Astrocyte (in vitro differentiated cells and primary cell): ENCODE measurements at regions not wholly inside any gene's neighbourhood (a gene's known extent, or its start where the extent isn't known, plus 50 kb on each side); places are given as distances from the start of the nearest gene placed in this dataset.

Experiments used
- DNase-seq: peaks from one replicate; pipeline ENCODE4 v3.0.0-alpha.2; 2010; ENCODE audit warnings: low read depth
- FAIRE-seq: peaks from 2 replicates; lab custom pipeline; 2011; peaks lifted over from hg19 to GRCh38; lab: Jason Lieb, UNC
- H2AFZ ChIP-seq: 2 replicates; pipeline ENCODE4 v1.6.0; 2012; ENCODE audit warnings: low read depth, low read length, inconsistent platforms
- H3K27ac ChIP-seq: 2 replicates; pipeline ENCODE4 v1.5.1; 2011; ENCODE audit warnings: low read depth, low read length, inconsistent platforms
- H3K27me3 ChIP-seq: 2 replicates; pipeline ENCODE4 v1.6.0; 2011; ENCODE audit warnings: low read length, inconsistent platforms; ENCODE audit not compliant: insufficient read depth
- H3K36me3 ChIP-seq: 2 replicates; pipeline ENCODE4 v1.5.1; 2011; ENCODE audit warnings: low read length, inconsistent platforms; ENCODE audit not compliant: insufficient read depth
- H3K4me1 ChIP-seq: 2 replicates; pipeline ENCODE4 v1.5.1; 2011; ENCODE audit warnings: low read length, inconsistent platforms; ENCODE audit not compliant: insufficient read depth
- H3K4me2 ChIP-seq: 2 replicates; pipeline ENCODE4 v1.6.0; 2012; ENCODE audit warnings: low read length, inconsistent platforms
- H3K4me3 ChIP-seq: 2 replicates; pipeline ENCODE4 v1.5.1; 2011; ENCODE audit warnings: low read depth, mild to moderate bottlenecking, low read length, inconsistent platforms; ENCODE audit not compliant: insufficient read depth
- H3K79me2 ChIP-seq: 2 replicates; pipeline ENCODE4 v1.6.0; 2012; ENCODE audit warnings: mild to moderate bottlenecking, low read length, inconsistent platforms; ENCODE audit not compliant: insufficient read depth
- H3K9ac ChIP-seq: 2 replicates; pipeline ENCODE4 v1.6.0; 2012; ENCODE audit warnings: mild to moderate bottlenecking, low read length, inconsistent platforms
- H3K9me3 ChIP-seq: 2 replicates; pipeline ENCODE4 v1.5.1; 2012; ENCODE audit warnings: low read depth, mild to moderate bottlenecking, low read length, inconsistent platforms; ENCODE audit not compliant: insufficient read depth
- H4K20me1 ChIP-seq: 2 replicates; pipeline ENCODE4 v1.6.0; 2012; ENCODE audit warnings: low read length, inconsistent platforms; ENCODE audit not compliant: insufficient read depth
- H3K27ac Mint-ChIP-seq: one replicate; pipeline ENCODE4 v1.8.0; 2021; ENCODE audit warnings: mild to moderate bottlenecking, mixed read lengths; ENCODE audit not compliant: unreplicated experiment
- H3K27me3 Mint-ChIP-seq: one replicate; pipeline ENCODE4 v1.8.0; 2021; ENCODE audit warnings: low read depth, mixed read lengths; ENCODE audit not compliant: unreplicated experiment
- H3K36me3 Mint-ChIP-seq: one replicate; pipeline ENCODE4 v1.8.0; 2021; ENCODE audit warnings: low read depth, mixed read lengths; ENCODE audit not compliant: unreplicated experiment
- H3K4me1 Mint-ChIP-seq: one replicate; pipeline ENCODE4 v1.8.0; 2021; ENCODE audit warnings: low read depth, mixed read lengths; ENCODE audit not compliant: unreplicated experiment
- H3K4me3 Mint-ChIP-seq: one replicate; pipeline ENCODE4 v1.8.0; 2021; ENCODE audit warnings: mild to moderate bottlenecking, moderate library complexity, mixed read lengths; ENCODE audit not compliant: unreplicated experiment
- H3K9me3 Mint-ChIP-seq: one replicate; pipeline ENCODE4 v1.8.0; 2021; ENCODE audit warnings: mild to moderate bottlenecking, mixed read lengths; ENCODE audit not compliant: unreplicated experiment
- EZH2 ChIP-seq: IDR thresholded peaks from 2 replicates; pipeline ENCODE4 v1.6.1; 2012; ENCODE audit warnings: mild to moderate bottlenecking, low read length, inconsistent platforms; ENCODE audit not compliant: insufficient read depth
- TF ChIP-seq, protein P1 (sequence below): IDR thresholded peaks from 2 replicates; pipeline ENCODE4 v1.5.1; 2011; ENCODE audit warnings: low read depth, mild to moderate bottlenecking, inconsistent platforms, low read length, moderate library complexity; ENCODE audit not compliant: insufficient read depth

DNA sequence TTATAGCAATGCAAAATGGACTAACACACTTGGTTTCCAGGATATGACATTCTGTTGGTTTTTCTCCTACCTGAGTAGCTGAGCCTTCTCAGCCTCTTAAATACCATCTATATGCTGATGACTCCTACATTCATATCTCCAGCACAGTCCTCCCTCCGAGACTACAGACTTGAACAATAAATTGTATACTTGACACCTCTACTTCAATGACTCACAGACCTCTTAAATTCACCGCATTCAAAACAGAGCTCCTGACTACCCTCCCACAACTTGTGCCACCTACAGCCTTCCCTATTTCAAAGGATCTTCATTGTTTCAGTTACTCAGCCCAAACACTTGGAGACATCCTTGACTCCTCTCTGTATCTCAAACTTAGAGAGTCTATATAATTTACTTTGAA lies 66.8 kb upstream of the ASB17 start:
- H3K4me1 ChIP-seq, result no peaks in the 10 kb centered on the region
- H3K36me3 ChIP-seq, result no peaks in the 10 kb centered on the region
- H3K4me3 Mint-ChIP-seq, result no peak overlapping the region
- FAIRE-seq, result no peak
- no peaks in the 10 kb centered on the region for H3K79me2 ChIP-seq
- H4K20me1 ChIP-seq, result no peaks in the 10 kb centered on the region
- TF ChIP-seq, protein P1, sequence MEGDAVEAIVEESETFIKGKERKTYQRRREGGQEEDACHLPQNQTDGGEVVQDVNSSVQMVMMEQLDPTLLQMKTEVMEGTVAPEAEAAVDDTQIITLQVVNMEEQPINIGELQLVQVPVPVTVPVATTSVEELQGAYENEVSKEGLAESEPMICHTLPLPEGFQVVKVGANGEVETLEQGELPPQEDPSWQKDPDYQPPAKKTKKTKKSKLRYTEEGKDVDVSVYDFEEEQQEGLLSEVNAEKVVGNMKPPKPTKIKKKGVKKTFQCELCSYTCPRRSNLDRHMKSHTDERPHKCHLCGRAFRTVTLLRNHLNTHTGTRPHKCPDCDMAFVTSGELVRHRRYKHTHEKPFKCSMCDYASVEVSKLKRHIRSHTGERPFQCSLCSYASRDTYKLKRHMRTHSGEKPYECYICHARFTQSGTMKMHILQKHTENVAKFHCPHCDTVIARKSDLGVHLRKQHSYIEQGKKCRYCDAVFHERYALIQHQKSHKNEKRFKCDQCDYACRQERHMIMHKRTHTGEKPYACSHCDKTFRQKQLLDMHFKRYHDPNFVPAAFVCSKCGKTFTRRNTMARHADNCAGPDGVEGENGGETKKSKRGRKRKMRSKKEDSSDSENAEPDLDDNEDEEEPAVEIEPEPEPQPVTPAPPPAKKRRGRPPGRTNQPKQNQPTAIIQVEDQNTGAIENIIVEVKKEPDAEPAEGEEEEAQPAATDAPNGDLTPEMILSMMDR, result no peak
- TF ChIP-seq EZH2, result no peak
- H3K27me3 ChIP-seq, result peaks cover 5% of the 10 kb centered on the region
- H3K27me3 Mint-ChIP-seq, result peaks cover 2% of the 10 kb centered on the region
- no peak overlapping the region for H2AFZ ChIP-seq
- H3K27ac ChIP-seq, result no peak overlapping the region
- H3K27ac Mint-ChIP-seq, result no peak overlapping the region
- H3K4me3 ChIP-seq, result no peak overlapping the region
- no peak overlapping the region for H3K9ac ChIP-seq
- H3K36me3 Mint-ChIP-seq, result no peaks in the 10 kb centered on the region
- no peaks in the 10 kb centered on the region for H3K9me3 ChIP-seq
- H3K4me2 ChIP-seq, result no peak overlapping the region
- DNase-seq, result no peak
- H3K9me3 Mint-ChIP-seq, result peaks cover 6% of the 10 kb centered on the region
- H3K4me1 Mint-ChIP-seq, result peaks cover 2% of the 10 kb centered on the region

DNA sequence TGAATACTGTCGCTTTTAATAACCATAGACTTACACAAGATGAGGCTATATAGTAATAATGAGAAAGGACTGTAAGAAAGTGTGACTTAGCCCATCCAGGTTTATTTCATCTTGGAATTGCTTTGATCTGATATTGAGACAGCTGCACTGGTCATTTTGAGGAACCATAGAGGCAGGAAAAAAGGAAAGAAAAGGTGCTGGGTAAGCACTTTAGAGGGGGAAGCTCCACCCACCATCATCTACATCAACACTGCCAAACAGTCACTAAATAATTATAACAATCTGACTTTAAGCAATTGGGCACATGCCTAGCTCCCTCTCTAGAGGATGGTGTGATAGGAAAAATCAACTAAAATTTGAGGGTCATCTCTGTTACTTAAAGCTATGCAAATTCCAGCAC lies 70.6 kb upstream of the ST6GALNAC3 start:
- no peak for FAIRE-seq
- no peaks in the 10 kb centered on the region for H3K36me3 Mint-ChIP-seq

DNA sequence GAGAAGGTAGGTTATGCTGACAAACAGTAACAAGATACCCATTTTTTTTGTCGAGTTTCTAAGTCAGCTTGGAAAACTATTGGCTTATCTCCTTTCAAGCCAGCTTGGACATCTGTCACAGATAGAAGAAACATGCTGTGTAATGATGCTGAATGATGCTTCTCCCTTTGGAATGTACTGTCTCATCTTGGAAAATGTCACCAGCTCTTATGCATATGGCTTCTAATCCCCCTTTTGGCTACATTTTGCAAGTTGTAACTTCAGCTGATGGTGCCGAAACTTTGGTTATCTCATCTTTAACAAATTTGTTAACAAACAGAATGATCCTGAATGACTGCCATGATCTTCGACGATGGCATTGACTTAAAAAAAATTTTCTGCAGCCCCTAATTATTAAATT lies 68.8 kb upstream of the ST6GALNAC3 start:
- FAIRE-seq (peak; percentile 5), DNase-seq (no peak)
- Histone ChIP-seq H3K4me3 (no peak overlapping the region), H4K20me1 (no peaks in the 10 kb centered on the region), H3K36me3 (no peaks in the 10 kb centered on the region), H3K4me1 (no peaks in the 10 kb centered on the region), H2AFZ (no peak overlapping the region), H3K27me3 (no peaks in the 10 kb centered on the region), H3K79me2 (no peaks in the 10 kb centered on the region), H3K27ac (no peak overlapping the region), H3K9ac (no peak overlapping the region), H3K9me3 (no peaks in the 10 kb centered on the region), H3K4me2 (no peak overlapping the region)
- no peak overlapping the region for H3K27ac Mint-ChIP-seq
- peaks cover 10% of the 10 kb centered on the region for H3K27me3 Mint-ChIP-seq
- H3K36me3 Mint-ChIP-seq, result no peaks in the 10 kb centered on the region
- TF ChIP-seq EZH2, result no peak
- TF ChIP-seq, protein P1, result no peak
- H3K4me3 Mint-ChIP-seq, result no peak overlapping the region
- no peaks in the 10 kb centered on the region for H3K9me3 Mint-ChIP-seq
- no peaks in the 10 kb centered on the region for H3K4me1 Mint-ChIP-seq

More for the DNA sequence above, 70.6 kb upstream of the ST6GALNAC3 start:
- DNase-seq, result no peak
- H2AFZ ChIP-seq, result no peak overlapping the region
- H3K27ac ChIP-seq, result no peak overlapping the region
- Mint-ChIP-seq H3K4me3 (no peak overlapping the region), H3K9me3 (peaks cover 4% of the 10 kb centered on the region), H3K4me1 (no peaks in the 10 kb centered on the region), H3K27ac (no peak overlapping the region), H3K27me3 (peaks cover 10% of the 10 kb centered on the region)
- H3K36me3 ChIP-seq, result no peaks in the 10 kb centered on the region
- H3K27me3 ChIP-seq, result no peaks in the 10 kb centered on the region
- H3K4me1 ChIP-seq, result no peaks in the 10 kb centered on the region
- H3K9ac ChIP-seq, result no peak overlapping the region
- H3K4me2 ChIP-seq, result no peak overlapping the region
- TF ChIP-seq EZH2, result no peak
- TF ChIP-seq, protein P1, result no peak
- H4K20me1 ChIP-seq, result no peaks in the 10 kb centered on the region
- no peaks in the 10 kb centered on the region for H3K79me2 ChIP-seq
- no peak overlapping the region for H3K4me3 ChIP-seq
- no peaks in the 10 kb centered on the region for H3K9me3 ChIP-seq
